GM23338 (cell line): ENCODE measurements at regions not wholly inside any gene's neighbourhood (a gene's known extent, or its start where the extent isn't known, plus 50 kb on each side); places are given as distances from the start of the nearest gene placed in this dataset.
"Not testable (repeated sequence)": the region's sequence is repeated elsewhere in the genome, so short reads cannot be mapped to it uniquely, and the experiment has no call there.

Source experiments
- CREB1 ChIP-seq: fragments of 250-450 bp; sonication (Bioruptor Pico); IDR thresholded peaks from 2 replicates; pipeline ENCODE4 v1.5.0; 2020; ENCODE audit warnings: low read depth, mild to moderate bottlenecking, moderate library complexity
- CTCF ChIP-seq, 2 experiments: fragments of 200-600 bp in 1 of 2; sonication (generic) in 1 of 2; conservative IDR thresholded peaks; 2 replicates each; pipeline versions ENCODE4 v1.5.1 to v1.6.1; 2016 to 2017; ENCODE audit warnings: antibody characterized with exemption in 2 of 2, low read depth in 2 of 2, mild to moderate bottlenecking in 2 of 2, moderate library complexity in 1 of 2
- ETS1 ChIP-seq: IDR thresholded peaks from 2 replicates; pipeline ENCODE4 v1.6.1; 2016; ENCODE audit warnings: antibody characterized with exemption
- EZH2 ChIP-seq: fragments of 200-600 bp; sonication (generic); IDR thresholded peaks from one replicate; pipeline ENCODE4 v1.8.0; 2017; ENCODE audit warnings: antibody characterized with exemption, mild to moderate bottlenecking, low read depth; ENCODE audit not compliant: unreplicated experiment
- EZH2phosphoT487 ChIP-seq: fragments of 200-600 bp; sonication (generic); IDR thresholded peaks from one replicate; pipeline ENCODE4 v1.8.1; 2018; ENCODE audit warnings: antibody characterized with exemption; ENCODE audit not compliant: unreplicated experiment
- JUNB ChIP-seq: IDR thresholded peaks from one replicate; pipeline ENCODE4 v1.6.1; 2016; ENCODE audit warnings: antibody characterized with exemption; ENCODE audit not compliant: unreplicated experiment
- NANOG ChIP-seq: IDR thresholded peaks from 2 replicates; pipeline ENCODE4 v1.6.1; 2016; ENCODE audit warnings: antibody characterized with exemption, borderline replicate concordance
- POLR2AphosphoS5 ChIP-seq: IDR thresholded peaks from 2 replicates; pipeline ENCODE4 v1.6.1; 2016; ENCODE audit warnings: antibody characterized with exemption, low read depth
- REST ChIP-seq: IDR thresholded peaks from one replicate; pipeline ENCODE4 v1.6.1; 2018; ENCODE audit warnings: antibody characterized with exemption; ENCODE audit not compliant: unreplicated experiment
- STAT1 ChIP-seq: IDR thresholded peaks from one replicate; pipeline ENCODE4 v1.6.1; 2016; ENCODE audit warnings: antibody characterized with exemption; ENCODE audit not compliant: unreplicated experiment
- ZNF114 ChIP-seq: fragments of 250-450 bp; sonication (Bioruptor Pico); IDR thresholded peaks from 2 replicates; pipeline ENCODE4 v1.5.0; 2020; ENCODE audit warnings: mild to moderate bottlenecking, moderate library complexity
- ZNF331 ChIP-seq: fragments of 250-450 bp; sonication (Bioruptor Pico); IDR thresholded peaks from 2 replicates; pipeline ENCODE4 v1.5.0; 2020; ENCODE audit warnings: low read depth, mild to moderate bottlenecking, moderate library complexity

GRCh38 chr9:71282116-71282515 lies 160.7 kb upstream of the TRPM3 start:
- not testable (repeated sequence) for TF ChIP-seq CTCF (conservative IDR thresholded peaks at IDR 0.05; ENCODE audit: low read depth in 2 of 2); POLR2AphosphoS5; ZNF114 (CRISPR knock-in tag); EZH2; JUNB; EZH2phosphoT487; ZNF331; REST; NANOG; STAT1; ETS1; CREB1 (CRISPR knock-in tag)
